AG04450 (cell line): ENCODE measurements at regions not wholly inside any gene's neighbourhood (a gene's known extent, or its start where the extent isn't known, plus 50 kb on each side); places are given as distances from the start of the nearest gene placed in this dataset.

Experiments
- CTCF ChIA-PET: fragments of 300-600, 350-600 bp; formaldehyde crosslinking; extraction: SDS; loops from one replicate; lab custom pipeline; 2022; ENCODE audit warnings: antibody characterized with exemption, inconsistent platforms; lab: Charles Lee
- POLR2A ChIA-PET: fragments of 350-600 bp; formaldehyde crosslinking; extraction: SDS; loops from one replicate; lab custom pipeline; 2021; ENCODE audit warnings: antibody characterized with exemption, inconsistent platforms; lab: Yijun Ruan, JAX
- DNase-seq: peaks from one replicate; pipeline ENCODE4 v3.0.0-alpha.2; 2011; ENCODE audit warnings: low read depth, low spot score
- H3K27ac ChIP-seq: one replicate; pipeline ENCODE4 v1.5.1; 2012; ENCODE audit warnings: low read depth, low read length, control low read depth
- H3K27me3 ChIP-seq: one replicate; pipeline ENCODE4 v1.6.0; 2012; ENCODE audit warnings: low read length; ENCODE audit not compliant: control insufficient read depth, insufficient read depth
- H3K4me3 ChIP-seq: 2 replicates; pipeline ENCODE4 v1.5.1; 2011; ENCODE audit warnings: mild to moderate bottlenecking, low read depth, low read length, control low read depth
- H3K9me3 ChIP-seq: 2 replicates; pipeline ENCODE4 v1.5.1; 2012; ENCODE audit warnings: low read length; ENCODE audit not compliant: control insufficient read depth, insufficient read depth
- TF ChIP-seq, protein P1 (sequence below): IDR thresholded peaks from 2 replicates; pipeline ENCODE4 v1.5.1; 2011; ENCODE audit warnings: low read depth, low read length, control low read depth, inconsistent platforms

DNA sequence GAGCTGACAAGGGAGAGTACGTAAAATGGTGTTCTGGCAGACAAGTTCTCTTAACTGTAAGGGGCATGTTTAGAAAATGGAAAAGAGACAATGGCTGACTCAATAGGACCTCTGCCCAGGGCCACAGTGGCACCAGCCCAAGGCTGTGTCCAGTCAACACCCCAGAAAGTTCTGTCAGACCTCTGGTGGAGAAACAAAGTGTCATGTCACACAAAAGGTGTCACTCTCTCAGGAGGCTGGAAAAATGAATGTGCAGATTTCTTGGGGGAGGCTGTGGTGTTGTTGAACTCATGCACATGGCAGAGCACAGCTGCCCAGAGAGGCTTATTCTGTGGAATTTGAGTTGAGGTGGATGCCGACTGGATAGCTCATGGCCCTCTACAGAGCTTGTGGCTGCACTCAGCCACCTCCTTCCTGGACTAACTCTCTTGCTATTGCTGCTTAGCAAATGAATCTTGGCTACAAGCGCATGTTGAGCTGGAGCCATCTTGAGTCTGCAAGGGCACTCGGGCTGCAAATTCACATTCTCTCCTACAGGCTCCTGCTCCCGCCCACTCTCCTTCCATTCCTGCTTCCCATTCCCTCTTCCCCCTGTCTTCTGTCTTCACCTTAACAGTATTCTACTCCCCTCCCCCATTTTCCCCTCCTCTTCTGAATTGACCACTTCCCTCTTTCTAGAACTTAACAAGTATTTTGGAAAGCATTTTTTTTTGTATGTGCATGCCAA lies 55.8 kb upstream of the SLC7A14 start:
- H3K27ac ChIP-seq, result peak overlapping the region; percentile 65
- H3K4me3 ChIP-seq, result no peak overlapping the region
- TF ChIP-seq, protein P1, sequence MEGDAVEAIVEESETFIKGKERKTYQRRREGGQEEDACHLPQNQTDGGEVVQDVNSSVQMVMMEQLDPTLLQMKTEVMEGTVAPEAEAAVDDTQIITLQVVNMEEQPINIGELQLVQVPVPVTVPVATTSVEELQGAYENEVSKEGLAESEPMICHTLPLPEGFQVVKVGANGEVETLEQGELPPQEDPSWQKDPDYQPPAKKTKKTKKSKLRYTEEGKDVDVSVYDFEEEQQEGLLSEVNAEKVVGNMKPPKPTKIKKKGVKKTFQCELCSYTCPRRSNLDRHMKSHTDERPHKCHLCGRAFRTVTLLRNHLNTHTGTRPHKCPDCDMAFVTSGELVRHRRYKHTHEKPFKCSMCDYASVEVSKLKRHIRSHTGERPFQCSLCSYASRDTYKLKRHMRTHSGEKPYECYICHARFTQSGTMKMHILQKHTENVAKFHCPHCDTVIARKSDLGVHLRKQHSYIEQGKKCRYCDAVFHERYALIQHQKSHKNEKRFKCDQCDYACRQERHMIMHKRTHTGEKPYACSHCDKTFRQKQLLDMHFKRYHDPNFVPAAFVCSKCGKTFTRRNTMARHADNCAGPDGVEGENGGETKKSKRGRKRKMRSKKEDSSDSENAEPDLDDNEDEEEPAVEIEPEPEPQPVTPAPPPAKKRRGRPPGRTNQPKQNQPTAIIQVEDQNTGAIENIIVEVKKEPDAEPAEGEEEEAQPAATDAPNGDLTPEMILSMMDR, result no peak
- DNase-seq, result no peak
- H3K9me3 ChIP-seq, result peaks cover 4% of the 10 kb centered on the region; the same call in 1 of the 2 replicates
- CTCF ChIA-PET, result no interaction called here
- H3K27me3 ChIP-seq, result no peaks in the 10 kb centered on the region
- POLR2A ChIA-PET, result interaction anchor here (0.7 to 2.3 kb wide), 2 partner anchors 8 to 19 kb away, joined by 3 to 8 read pairs; no protein-coding TSS in a partner anchor

DNA sequence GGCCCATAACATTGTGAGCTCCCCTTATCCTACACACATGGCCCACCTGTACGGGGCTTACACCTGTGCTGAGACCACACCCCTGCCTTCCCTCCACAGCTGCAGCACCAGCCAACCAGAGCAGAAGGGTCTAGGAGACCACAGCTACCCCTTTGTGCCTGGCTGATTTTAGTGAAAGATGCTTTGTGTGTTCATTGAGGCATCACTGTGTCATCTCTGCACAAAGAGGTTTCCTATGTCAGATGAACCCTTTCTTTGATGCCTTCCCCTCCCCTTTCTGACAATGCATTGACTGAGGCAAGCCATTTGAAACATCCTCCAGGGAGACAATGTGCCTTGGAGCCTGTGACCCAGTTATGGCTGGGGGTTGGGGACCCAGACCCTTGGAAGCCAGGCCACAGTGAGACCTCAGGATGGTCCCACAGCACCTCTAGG lies 54.9 kb upstream of the SLC7A14 start:
- TF ChIP-seq, protein P1, result no peak
- DNase-seq, result no peak
- peaks cover 4% of the 10 kb centered on the region; the same call in 1 of the 2 replicates for H3K9me3 ChIP-seq

DNA sequence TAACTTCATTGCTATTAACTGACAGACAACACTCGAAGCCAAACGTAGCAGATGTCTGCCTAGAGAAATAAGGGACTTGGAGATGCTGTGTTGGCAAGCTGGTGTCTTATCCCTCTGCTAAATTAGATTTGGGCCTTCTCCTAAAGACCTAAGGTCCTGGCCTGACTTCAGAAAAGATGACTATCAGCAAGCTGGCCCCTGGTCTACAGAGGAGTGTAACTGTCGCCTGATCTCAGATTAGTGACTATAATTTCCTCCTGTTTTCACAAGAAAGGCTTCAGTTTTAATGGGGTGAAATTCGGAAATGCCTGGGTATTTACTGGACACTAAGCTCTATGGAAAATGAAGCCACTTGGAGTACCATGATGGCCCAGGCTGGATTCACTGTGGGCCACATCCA lies 53.1 kb upstream of the SLC7A14 start:
- ChIA-PET POLR2A (interaction anchor here (0.7 kb wide), 1 partner anchor 58 kb away, joined by 3 read pairs; no protein-coding TSS in a partner anchor), CTCF (interaction anchor here (0.6 kb wide), 1 partner anchor 92 kb away, joined by 3 read pairs; no protein-coding TSS in a partner anchor)
- Histone ChIP-seq H3K9me3 (peaks cover 2% of the 10 kb centered on the region; the same call in 1 of the 2 replicates), H3K27ac (no peak overlapping the region), H3K27me3 (no peaks in the 10 kb centered on the region), H3K4me3 (no peak overlapping the region)
- no peak for DNase-seq
- TF ChIP-seq, protein P1, result no peak

More for the DNA sequence above, 54.9 kb upstream of the SLC7A14 start:
- Histone ChIP-seq H3K27me3 (no peaks in the 10 kb centered on the region), H3K27ac (peak overlapping the region; percentile 65), H3K4me3 (no peak overlapping the region)
- ChIA-PET CTCF (no interaction called here), POLR2A (interaction anchor here (0.6 to 2.3 kb wide), 2 partner anchors 18 to 170 kb away, joined by 3 to 8 read pairs; no protein-coding TSS in a partner anchor)

DNA sequence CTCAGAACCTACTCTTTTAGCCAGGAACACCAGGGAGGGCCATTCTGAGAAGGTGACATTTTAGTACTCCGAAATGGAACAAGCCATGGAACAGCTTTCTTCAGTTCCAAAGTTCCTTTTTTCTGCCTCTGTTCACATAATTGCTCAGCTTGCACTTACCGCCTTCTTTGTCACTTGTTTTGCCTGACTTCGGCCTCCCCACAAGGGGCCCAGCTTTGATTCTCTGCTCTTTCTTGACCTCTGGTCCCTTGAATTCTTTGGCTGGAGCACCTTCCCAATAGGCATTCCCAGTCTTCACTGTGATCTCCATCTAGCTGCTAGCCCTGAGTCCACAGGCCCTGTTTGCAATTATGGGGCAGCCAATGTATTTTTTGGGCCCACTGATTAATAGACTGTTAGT lies 51.4 kb upstream of the SLC7A14 start:
- CTCF ChIA-PET, result interaction anchor here (1.1 kb wide), 1 partner anchor 14 kb away, joined by 3 read pairs; no protein-coding TSS in a partner anchor
- TF ChIP-seq, protein P1, result no peak
- POLR2A ChIA-PET, result no interaction called here
- Histone ChIP-seq H3K27ac (no peak overlapping the region), H3K9me3 (no peaks in the 10 kb centered on the region), H3K4me3 (no peak overlapping the region), H3K27me3 (no peaks in the 10 kb centered on the region)
- no peak for DNase-seq
